Liver (tissue), 7 donors: ENCODE measurements at regions not wholly inside any gene's neighbourhood (a gene's known extent, or its start where the extent isn't known, plus 50 kb on each side); places are given as distances from the start of the nearest gene placed in this dataset.

Experiments used
- DNase-seq: peaks from one replicate; pipeline ENCODE4 v3.0.0-alpha.2; 2017; ENCODE audit warnings: low spot score
- H3K27ac ChIP-seq, 2 donors: one replicate each; pipeline ENCODE4 v1.7.0; 2013; ENCODE audit warnings: inconsistent platforms in 2 of 2, low read length in 2 of 2, control low read depth in 1 of 2, low read depth in 1 of 2, mild to moderate bottlenecking in 1 of 2
- H3K27me3 ChIP-seq, 4 donors: one replicate each; pipeline versions ENCODE4 v1.6.1 to v1.7.0; 2013; ENCODE audit warnings: low read length in 3 of 4, inconsistent platforms in 1 of 4, mild to moderate bottlenecking in 1 of 4, moderate library complexity in 1 of 4; ENCODE audit not compliant: control insufficient read depth in 4 of 4, insufficient read depth in 4 of 4
- H3K36me3 ChIP-seq, 4 donors: one replicate each; pipeline versions ENCODE4 v1.6.1 to v1.7.0; 2013; ENCODE audit warnings: low read length in 3 of 4, mild to moderate bottlenecking in 3 of 4, low read depth in 1 of 4, moderate library complexity in 1 of 4; ENCODE audit not compliant: control insufficient read depth in 4 of 4, insufficient read depth in 3 of 4
- H3K4me1 ChIP-seq, 4 donors: one replicate each; pipeline versions ENCODE4 v1.6.1 to v1.7.0; 2013; ENCODE audit warnings: low read length in 3 of 4, mild to moderate bottlenecking in 3 of 4, moderate library complexity in 1 of 4; ENCODE audit not compliant: control insufficient read depth in 4 of 4, insufficient read depth in 4 of 4
- H3K4me3 ChIP-seq, 3 donors: one replicate each; pipeline versions ENCODE4 v1.6.1 to v1.7.0; 2013; ENCODE audit warnings: low read length in 3 of 3, control low read depth in 1 of 3, low read depth in 1 of 3, mild to moderate bottlenecking in 1 of 3
- H3K9ac ChIP-seq, 2 donors: one replicate each; pipeline ENCODE4 v1.7.0; 2013; ENCODE audit warnings: low read length in 2 of 2, mild to moderate bottlenecking in 2 of 2, moderate library complexity in 2 of 2, control low read depth in 1 of 2, low read depth in 1 of 2
- H3K9me3 ChIP-seq, 4 donors: one replicate each; pipeline versions ENCODE4 v1.6.1 to v1.7.0; 2013; ENCODE audit warnings: low read length in 3 of 4; ENCODE audit not compliant: control insufficient read depth in 4 of 4
- ATF3 ChIP-seq: IDR thresholded peaks from 2 replicates; pipeline ENCODE4 v1.6.1; 2016; ENCODE audit warnings: antibody characterized with exemption
- FOXA2 ChIP-seq: IDR thresholded peaks from 2 replicates; pipeline ENCODE4 v1.6.1; 2016; ENCODE audit warnings: antibody characterized with exemption
- HNF4A ChIP-seq, 2 donors: conservative IDR thresholded peaks; 2 replicates each; pipeline ENCODE4 v1.6.1; 2016; ENCODE audit warnings: antibody characterized with exemption in 2 of 2, mild to moderate bottlenecking in 2 of 2
- HNF4G ChIP-seq: IDR thresholded peaks from 2 replicates; pipeline ENCODE4 v1.6.1; 2016; ENCODE audit warnings: antibody characterized with exemption
- MAX ChIP-seq: IDR thresholded peaks from 2 replicates; pipeline ENCODE4 v1.6.1; 2016; ENCODE audit warnings: antibody characterized with exemption
- REST ChIP-seq: IDR thresholded peaks from 2 replicates; pipeline ENCODE4 v1.6.1; 2016; ENCODE audit warnings: antibody characterized with exemption, mild to moderate bottlenecking
- SP1 ChIP-seq: IDR thresholded peaks from 2 replicates; pipeline ENCODE4 v1.6.1; 2018; ENCODE audit warnings: antibody characterized with exemption, mild to moderate bottlenecking
- YY1 ChIP-seq: IDR thresholded peaks from 2 replicates; pipeline ENCODE4 v1.6.1; 2016; ENCODE audit warnings: antibody characterized with exemption, mild to moderate bottlenecking
- ZBTB33 ChIP-seq: IDR thresholded peaks from 2 replicates; pipeline ENCODE4 v1.6.1; 2016; ENCODE audit warnings: antibody characterized with exemption
- WGBS: extraction: QIAGEN DNeasy Blood & Tissue Kit; methylation state at CpG from one replicate; pipeline ENCODE4 v1.1.7; 2013; 5-methylcytosine and 5-hydroxymethylcytosine counted together
- donor health status: healthy.
- donor health status: healthy.
- donor health status: healthy.
- donor health status: healthy.

- DNase-seq, result no peak
- no peaks in the 10 kb centered on the region for H3K27me3 ChIP-seq
- no peaks in the 10 kb centered on the region for H3K36me3 ChIP-seq
- no peaks in the 10 kb centered on the region for H3K9me3 ChIP-seq
- no peak overlapping the region for H3K4me3 ChIP-seq
- TF ChIP-seq ZBTB33 (no peak), SP1 (no peak), HNF4G (no peak), REST (no peak), MAX (no peak), FOXA2 (no peak)
- no peaks in the 10 kb centered on the region for H3K4me1 ChIP-seq
- no peak overlapping the region for H3K9ac ChIP-seq
- H3K27ac ChIP-seq, result no peak overlapping the region
These were observed 196.1 kb downstream of the MACC1 start for GRCh38 chr7:20021066-20021465.

GRCh38 chr7:20019757-20020432 is 197.3 kb downstream of the MACC1 start:
- Histone ChIP-seq H3K9ac (no peak overlapping the region), H3K27me3 (no peaks in the 10 kb centered on the region), H3K4me1 (no peaks in the 10 kb centered on the region), H3K27ac (no peak overlapping the region), H3K36me3 (no peaks in the 10 kb centered on the region), H3K9me3 (no peaks in the 10 kb centered on the region), H3K4me3 (no peak overlapping the region)
- no peak for TF ChIP-seq HNF4A (conservative IDR thresholded peaks at IDR 0.05)
- no peak for TF ChIP-seq YY1
- no peak for TF ChIP-seq ATF3
- WGBS, result 66% methylated on average over 2 of the region's 2 CpGs
- DNase-seq, result no peak

GRCh38 chr7:20016669-20017068 is 200.5 kb downstream of the MACC1 start:
- no peak for DNase-seq
- H3K27ac ChIP-seq, result no peak overlapping the region
- no peaks in the 10 kb centered on the region for H3K4me1 ChIP-seq
- no peaks in the 10 kb centered on the region for H3K9me3 ChIP-seq
- no peaks in the 10 kb centered on the region for H3K27me3 ChIP-seq
- WGBS, result 64% methylated on average over 2 of the region's 2 CpGs
- no peaks in the 10 kb centered on the region for H3K36me3 ChIP-seq
- no peak overlapping the region for H3K9ac ChIP-seq
- TF ChIP-seq MAX (no peak), HNF4G (no peak)
- H3K4me3 ChIP-seq, result no peak overlapping the region
